GM12892 (cell line): ENCODE measurements at regions not wholly inside any gene's neighbourhood (a gene's known extent, or its start where the extent isn't known, plus 50 kb on each side); places are given as distances from the start of the nearest gene placed in this dataset.

ENCODE experiments used
- POLR2A ChIP-seq: IDR thresholded peaks from 2 replicates; pipeline ENCODE4 v1.6.1; 2011; ENCODE audit warnings: low read depth, low read length, control low read depth
- TAF1 ChIP-seq: IDR thresholded peaks from 2 replicates; pipeline ENCODE4 v1.6.1; 2011; ENCODE audit warnings: low read depth, mild to moderate bottlenecking, control low read depth, low read length, borderline replicate concordance

DNA sequence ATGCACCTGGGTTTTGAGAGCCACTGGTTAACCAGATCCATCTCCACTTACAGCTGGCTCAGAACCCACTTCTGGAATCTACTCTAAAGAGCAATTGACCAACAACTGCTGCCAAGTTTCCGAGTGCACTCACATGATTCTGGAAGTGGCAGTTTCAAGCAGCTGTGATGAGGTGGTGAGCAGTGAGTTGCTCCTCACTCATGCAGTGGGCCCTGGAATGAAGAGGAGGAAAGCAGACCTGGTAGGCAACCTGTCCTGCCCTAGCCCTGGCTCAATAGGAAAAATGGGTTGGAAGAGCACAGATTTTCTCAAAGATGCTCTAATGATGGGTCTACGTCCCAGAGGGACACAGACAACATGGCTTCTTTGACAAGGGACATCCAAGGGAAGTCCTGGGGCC is 70.7 kb upstream of the NPY start:
- TF ChIP-seq POLR2A: no peak
- no peak for TF ChIP-seq TAF1
